CD8-positive, alpha-beta memory T cell (primary cell): ENCODE measurements at regions not wholly inside any gene's neighbourhood (a gene's known extent, or its start where the extent isn't known, plus 50 kb on each side); places are given as distances from the start of the nearest gene placed in this dataset.

ENCODE experiments used
- CTCF ChIA-PET: fragments of 350-600 bp; sonication (Branson Sonifier 250); formaldehyde crosslinking; loops from one replicate; lab custom pipeline; 2021; ENCODE audit warnings: antibody characterized with exemption; lab: Charles Lee
- POLR2A ChIA-PET: fragments of 350-600 bp; sonication (Branson Sonifier 250); formaldehyde crosslinking; loops from one replicate; lab custom pipeline; 2021; ENCODE audit warnings: antibody characterized with exemption; lab: Charles Lee
- DNase-seq, 5 donors: peaks; one replicate each; pipeline versions ENCODE4 v3.0.0 to v3.0.0-alpha.2; 2020 to 2022; ENCODE audit warnings: mixed read lengths in 1 of 5
- H3K27ac ChIP-seq: one replicate; pipeline ENCODE4 v1.7.0; 2013; ENCODE audit warnings: low read depth, mild to moderate bottlenecking, low read length, moderate library complexity
- H3K27me3 ChIP-seq: 2 replicates; pipeline ENCODE4 v1.7.0; 2013; ENCODE audit warnings: low read length, mild to moderate bottlenecking; ENCODE audit not compliant: insufficient read depth, poor library complexity, severe bottlenecking
- H3K36me3 ChIP-seq: 2 replicates; pipeline ENCODE4 v1.7.0; 2013; ENCODE audit warnings: mild to moderate bottlenecking, low read length, moderate library complexity; ENCODE audit not compliant: insufficient read depth
- H3K4me1 ChIP-seq: 2 replicates; pipeline ENCODE4 v1.7.0; 2013; ENCODE audit warnings: mild to moderate bottlenecking, low read length, moderate library complexity; ENCODE audit not compliant: insufficient read depth
- H3K4me3 ChIP-seq: 2 replicates; pipeline ENCODE4 v1.7.0; 2013; ENCODE audit warnings: mild to moderate bottlenecking, low read length
- H3K9me3 ChIP-seq: 2 replicates; pipeline ENCODE4 v1.7.0; 2013; ENCODE audit warnings: mild to moderate bottlenecking, low read length
- H3K27ac Mint-ChIP-seq, 8 donors: one replicate each; pipeline ENCODE4 v1.8.0; 2020 to 2021; ENCODE audit warnings: mixed read lengths in 8 of 8, mild to moderate bottlenecking in 6 of 8, inconsistent platforms in 3 of 8, moderate library complexity in 3 of 8
- H3K27me3 Mint-ChIP-seq, 2 donors: one replicate each; pipeline ENCODE4 v1.8.0; 2020 to 2021; ENCODE audit warnings: mixed read lengths in 2 of 2, mild to moderate bottlenecking in 1 of 2, moderate library complexity in 1 of 2
- H3K36me3 Mint-ChIP-seq, 3 donors: one replicate each; pipeline ENCODE4 v1.8.0; 2020 to 2021; ENCODE audit warnings: mixed read lengths in 3 of 3, inconsistent platforms in 1 of 3, mild to moderate bottlenecking in 1 of 3
- H3K4me1 Mint-ChIP-seq, 3 donors: one replicate each; pipeline ENCODE4 v1.8.0; 2020 to 2021; ENCODE audit warnings: mixed read lengths in 3 of 3, inconsistent platforms in 1 of 3, mild to moderate bottlenecking in 1 of 3
- H3K4me3 Mint-ChIP-seq, 7 donors: one replicate each; pipeline ENCODE4 v1.8.0; 2020 to 2021; ENCODE audit warnings: mixed read lengths in 7 of 7, mild to moderate bottlenecking in 6 of 7, moderate library complexity in 4 of 7, inconsistent platforms in 2 of 7
- H3K9me3 Mint-ChIP-seq, 5 donors: one replicate each; pipeline ENCODE4 v1.8.0; 2020 to 2022; ENCODE audit warnings: mixed read lengths in 5 of 5, mild to moderate bottlenecking in 3 of 5, moderate library complexity in 2 of 5, inconsistent platforms in 1 of 5

GRCh38 chr20:11124849-11125505, 451.2 kb upstream of the JAG1 start:
- ChIA-PET CTCF (no interaction called here), POLR2A (no interaction called here)
- Mint-ChIP-seq H3K27me3 (peaks cover 0 to 1% of the 10 kb centered on the region in 2 donors), H3K9me3 (peaks cover 7 to 14% (median 11%) of the 10 kb centered on the region in 5 donors), H3K36me3 (no peaks in the 10 kb centered on the region), H3K4me1 (no peaks in the 10 kb centered on the region), H3K27ac (no peak overlapping the region), H3K4me3 (no peak overlapping the region)
- H3K4me1 ChIP-seq = no peaks in the 10 kb centered on the region
- H3K4me3 ChIP-seq = no peak overlapping the region
- H3K27me3 ChIP-seq = no peaks in the 10 kb centered on the region
- no peak for DNase-seq
- H3K9me3 ChIP-seq = no peaks in the 10 kb centered on the region
- no peak overlapping the region for H3K27ac ChIP-seq
- H3K36me3 ChIP-seq = no peaks in the 10 kb centered on the region

DNA sequence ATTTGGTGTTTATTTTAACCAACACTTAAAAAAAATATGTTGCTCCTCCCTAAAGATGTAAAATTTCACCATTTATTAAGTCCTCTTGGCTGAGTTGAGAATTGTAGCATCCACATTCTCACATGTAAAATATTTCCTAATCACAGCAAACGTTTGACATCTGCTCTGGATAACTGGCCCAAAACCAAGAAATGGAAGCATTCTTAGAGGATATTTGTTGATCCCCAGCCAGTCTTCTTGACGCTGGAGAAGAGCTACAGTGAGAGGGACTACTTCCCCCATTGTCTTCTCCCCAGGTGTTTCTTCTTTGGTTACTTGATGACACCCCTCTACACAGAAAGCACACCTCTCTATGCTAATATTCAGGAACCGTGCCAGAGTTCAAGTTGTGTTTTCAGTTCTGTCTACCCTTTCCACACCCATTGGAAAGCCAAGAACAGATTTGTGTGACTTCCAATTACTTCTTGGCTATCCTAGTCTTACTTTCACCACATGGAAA, 454.5 kb upstream of the JAG1 start:
- ChIA-PET CTCF (no interaction called here), POLR2A (no interaction called here)
- Histone ChIP-seq H3K36me3 (no peaks in the 10 kb centered on the region), H3K9me3 (no peaks in the 10 kb centered on the region), H3K27ac (no peak overlapping the region), H3K4me1 (no peaks in the 10 kb centered on the region), H3K27me3 (no peaks in the 10 kb centered on the region), H3K4me3 (no peak overlapping the region)
- no peaks in the 10 kb centered on the region for H3K36me3 Mint-ChIP-seq
- H3K27me3 Mint-ChIP-seq = peaks cover 0 to 1% of the 10 kb centered on the region in 2 donors
- H3K27ac Mint-ChIP-seq = no peak overlapping the region
- H3K4me3 Mint-ChIP-seq = no peak overlapping the region
- no peak for DNase-seq
- no peaks in the 10 kb centered on the region for H3K4me1 Mint-ChIP-seq
- H3K9me3 Mint-ChIP-seq = peaks cover 8 to 24% (median 12%) of the 10 kb centered on the region in 5 donors

- Histone ChIP-seq H3K9me3 (no peaks in the 10 kb centered on the region), H3K36me3 (no peaks in the 10 kb centered on the region), H3K27me3 (no peaks in the 10 kb centered on the region), H3K4me1 (no peaks in the 10 kb centered on the region), H3K27ac (no peak overlapping the region), H3K4me3 (no peak overlapping the region)
- Mint-ChIP-seq H3K4me1 (no peaks in the 10 kb centered on the region), H3K27ac (no peak overlapping the region), H3K36me3 (no peaks in the 10 kb centered on the region), H3K27me3 (no peaks in the 10 kb centered on the region), H3K9me3 (peaks cover 8 to 24% (median 10%) of the 10 kb centered on the region in 5 donors), H3K4me3 (no peak overlapping the region)
- ChIA-PET CTCF (no interaction called here), POLR2A (no interaction called here)
- no peak for DNase-seq
These were observed 454.9 kb upstream of the JAG1 start for GRCh38 chr20:11128721-11129120.

- H3K4me3 ChIP-seq = no peak overlapping the region
- no peaks in the 10 kb centered on the region for H3K4me1 ChIP-seq
- ChIA-PET POLR2A (no interaction called here), CTCF (no interaction called here)
- no peaks in the 10 kb centered on the region for H3K4me1 Mint-ChIP-seq
- no peak overlapping the region for H3K4me3 Mint-ChIP-seq
- no peaks in the 10 kb centered on the region for H3K36me3 Mint-ChIP-seq
- H3K9me3 ChIP-seq = no peaks in the 10 kb centered on the region
- H3K27me3 ChIP-seq = no peaks in the 10 kb centered on the region
- H3K27me3 Mint-ChIP-seq = no peaks in the 10 kb centered on the region
- no peaks in the 10 kb centered on the region for H3K36me3 ChIP-seq
- no peak overlapping the region for H3K27ac ChIP-seq
- H3K27ac Mint-ChIP-seq = no peak overlapping the region
- no peak for DNase-seq
- H3K9me3 Mint-ChIP-seq = peaks cover 2 to 19% (median 9%) of the 10 kb centered on the region in 5 donors
These were observed 456.9 kb upstream of the JAG1 start for GRCh38 chr20:11130554-11131166.

- H3K4me1 Mint-ChIP-seq = no peaks in the 10 kb centered on the region
- H3K27ac Mint-ChIP-seq = no peak overlapping the region
- H3K9me3 Mint-ChIP-seq = peaks cover 2 to 19% (median 4%) of the 10 kb centered on the region in 5 donors
- Histone ChIP-seq H3K36me3 (no peaks in the 10 kb centered on the region), H3K4me3 (no peak overlapping the region), H3K9me3 (no peaks in the 10 kb centered on the region), H3K4me1 (no peaks in the 10 kb centered on the region), H3K27me3 (no peaks in the 10 kb centered on the region), H3K27ac (no peak overlapping the region)
- ChIA-PET POLR2A (no interaction called here), CTCF (no interaction called here)
- no peak overlapping the region for H3K4me3 Mint-ChIP-seq
- H3K27me3 Mint-ChIP-seq = no peaks in the 10 kb centered on the region
- DNase-seq = no peak
- H3K36me3 Mint-ChIP-seq = no peaks in the 10 kb centered on the region
These were observed 459.1 kb upstream of the JAG1 start for GRCh38 chr20:11132819-11133415.

DNA sequence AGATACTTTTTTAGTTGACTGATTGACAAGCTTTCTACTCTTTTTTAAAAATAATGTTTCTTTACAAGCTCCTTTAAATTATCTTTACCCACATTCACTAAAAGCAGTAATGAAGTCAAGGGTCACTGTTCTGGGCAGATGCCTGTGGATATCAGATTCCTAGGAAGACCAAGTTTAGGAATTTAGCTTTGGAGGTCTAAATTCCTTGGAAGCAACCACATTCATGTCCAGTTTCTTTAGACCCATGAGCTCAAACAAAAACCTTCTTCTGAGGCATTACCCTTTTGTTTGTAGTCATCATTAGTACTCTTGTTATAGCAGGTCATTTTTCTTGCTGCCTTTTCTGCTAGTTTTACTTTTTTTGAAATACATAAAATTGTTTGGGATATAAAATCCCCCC, 462.9 kb upstream of the JAG1 start:
- Histone ChIP-seq H3K27me3 (no peaks in the 10 kb centered on the region), H3K4me3 (no peak overlapping the region), H3K9me3 (no peaks in the 10 kb centered on the region), H3K4me1 (no peaks in the 10 kb centered on the region), H3K27ac (no peak overlapping the region), H3K36me3 (no peaks in the 10 kb centered on the region)
- peaks cover 2 to 12% (median 2%) of the 10 kb centered on the region in 5 donors for H3K9me3 Mint-ChIP-seq
- no peak overlapping the region for H3K27ac Mint-ChIP-seq
- H3K4me1 Mint-ChIP-seq = no peaks in the 10 kb centered on the region
- POLR2A ChIA-PET = no interaction called here
- CTCF ChIA-PET = no interaction called here
- no peaks in the 10 kb centered on the region for H3K27me3 Mint-ChIP-seq
- H3K4me3 Mint-ChIP-seq = no peak overlapping the region
- H3K36me3 Mint-ChIP-seq = no peaks in the 10 kb centered on the region
- no peak for DNase-seq

GRCh38 chr20:11137688-11138087, 463.9 kb upstream of the JAG1 start:
- H3K4me1 ChIP-seq = no peaks in the 10 kb centered on the region
- POLR2A ChIA-PET = no interaction called here
- CTCF ChIA-PET = no interaction called here

GRCh38 chr20:11140359-11140758, 466.6 kb upstream of the JAG1 start:
- Mint-ChIP-seq H3K36me3 (no peaks in the 10 kb centered on the region), H3K27me3 (peaks cover 0 to 1% of the 10 kb centered on the region in 2 donors), H3K27ac (no peak overlapping the region), H3K4me3 (no peak overlapping the region), H3K4me1 (no peaks in the 10 kb centered on the region), H3K9me3 (peaks cover 2 to 15% (median 7%) of the 10 kb centered on the region in 5 donors)
- Histone ChIP-seq H3K4me3 (no peak overlapping the region), H3K27me3 (no peaks in the 10 kb centered on the region), H3K4me1 (no peaks in the 10 kb centered on the region), H3K36me3 (no peaks in the 10 kb centered on the region), H3K9me3 (no peaks in the 10 kb centered on the region), H3K27ac (no peak overlapping the region)
- ChIA-PET POLR2A (no interaction called here), CTCF (no interaction called here)
- no peak for DNase-seq

More at GRCh38 chr20:11137688-11138087, 463.9 kb upstream of the JAG1 start:
- Histone ChIP-seq H3K27ac (no peak overlapping the region), H3K4me3 (no peak overlapping the region), H3K27me3 (no peaks in the 10 kb centered on the region), H3K36me3 (no peaks in the 10 kb centered on the region), H3K9me3 (no peaks in the 10 kb centered on the region)
- no peak for DNase-seq
- Mint-ChIP-seq H3K9me3 (peaks cover 0 to 12% (median 4%) of the 10 kb centered on the region in 5 donors), H3K4me3 (no peak overlapping the region), H3K27ac (no peak overlapping the region), H3K4me1 (no peaks in the 10 kb centered on the region), H3K27me3 (no peaks in the 10 kb centered on the region), H3K36me3 (no peaks in the 10 kb centered on the region)
